TTC549 (cell line): ENCODE measurements at regions not wholly inside any gene's neighbourhood (a gene's known extent, or its start where the extent isn't known, plus 50 kb on each side); places are given as distances from the start of the nearest gene placed in this dataset.
"Not testable (repeated sequence)": the region's sequence is repeated elsewhere in the genome, so short reads cannot be mapped to it uniquely, and the experiment has no call there.

ENCODE experiments used
- FAIRE-seq: peaks from 2 replicates; lab custom pipeline; 2012; peaks lifted over from hg19 to GRCh38; lab: Jason Lieb, UNC

DNA sequence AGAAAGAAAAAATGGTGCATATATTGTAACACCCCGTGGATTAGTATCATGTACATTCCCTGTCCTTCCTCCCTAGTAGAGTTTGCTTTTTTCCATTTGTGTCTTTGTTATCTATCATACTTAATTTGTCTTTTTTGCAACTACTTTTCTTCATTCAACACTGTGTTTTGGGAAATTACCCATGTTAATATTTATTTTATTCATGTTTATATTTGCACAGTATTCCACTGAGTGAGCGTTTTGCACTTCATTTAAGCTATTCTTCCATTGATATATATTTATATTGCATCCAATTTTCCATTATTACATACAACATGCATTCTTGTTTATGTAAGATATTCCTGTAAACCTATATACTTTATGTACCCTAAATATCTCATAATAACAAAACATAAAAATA is 57.6 kb upstream of the FAM171A1 start:
- no peak for FAIRE-seq

DNA sequence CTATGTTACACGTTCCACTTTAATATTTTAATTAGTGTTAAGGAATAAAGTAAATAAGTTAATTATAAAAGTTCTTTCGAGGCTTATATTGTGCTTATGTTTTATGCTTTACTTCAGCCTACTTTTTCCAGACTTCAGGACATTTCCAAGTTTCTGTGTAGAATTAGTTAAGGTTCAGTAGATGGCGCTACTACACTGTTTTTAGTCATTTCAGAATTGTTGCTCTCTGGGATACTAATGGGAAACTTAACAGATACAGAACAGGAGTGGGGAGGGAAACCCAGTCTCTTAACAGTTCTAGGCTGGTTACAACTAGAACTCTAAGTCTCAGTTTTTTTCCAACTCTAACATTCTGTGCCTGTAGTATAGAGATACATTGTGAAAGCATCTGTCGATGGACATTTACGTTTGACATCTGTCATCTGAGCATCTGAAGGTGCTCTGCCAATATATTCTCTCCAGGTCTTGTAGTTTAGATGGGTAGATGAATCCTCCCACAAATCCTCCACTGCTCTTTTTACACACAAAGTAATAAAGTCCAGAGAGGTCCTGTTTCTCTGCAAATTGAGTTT is 56.8 kb upstream of the FAM171A1 start:
- FAIRE-seq = peak; percentile 98

DNA sequence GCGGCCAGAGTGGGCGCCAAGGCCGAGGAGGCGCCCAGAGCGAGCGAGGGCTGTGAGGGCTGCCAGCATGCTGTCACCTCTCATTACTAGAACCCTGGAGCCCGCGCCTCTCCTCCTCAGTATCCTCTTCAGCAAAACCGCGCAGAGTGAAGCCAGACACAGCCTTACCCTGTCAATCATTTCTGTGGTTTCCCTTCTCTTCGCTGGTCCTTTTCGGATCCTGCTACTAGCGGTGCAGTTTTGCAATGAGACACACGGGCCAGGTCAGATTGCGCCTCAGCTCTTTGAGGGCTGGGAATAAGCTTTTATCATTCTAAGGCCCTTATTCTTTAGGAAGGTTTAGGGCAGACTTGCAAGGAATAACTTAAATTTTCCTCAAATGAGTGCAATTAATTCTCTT is 55.5 kb upstream of the FAM171A1 start:
- no peak for FAIRE-seq

DNA sequence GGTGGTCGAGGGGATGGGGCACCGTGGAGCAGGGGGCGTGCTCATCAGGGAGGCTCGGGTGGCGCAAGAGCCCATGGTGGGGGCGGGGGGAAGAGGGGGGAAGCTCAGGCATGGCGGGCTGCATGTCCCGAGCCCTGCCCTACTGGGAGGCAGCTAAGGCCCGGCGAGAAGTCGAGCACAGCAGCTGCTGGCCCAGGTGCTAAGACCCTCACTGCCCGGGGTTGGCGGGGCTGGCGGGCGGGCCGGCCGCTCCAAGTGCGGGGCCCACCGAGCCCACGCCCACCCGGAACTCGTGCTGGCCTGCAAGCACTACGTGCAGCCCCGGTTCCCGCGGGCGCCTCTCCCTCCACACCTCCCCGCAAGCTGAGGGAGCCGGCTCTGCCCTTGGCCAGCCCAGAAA is 55.0 kb upstream of the FAM171A1 start:
- FAIRE-seq = no peak

DNA sequence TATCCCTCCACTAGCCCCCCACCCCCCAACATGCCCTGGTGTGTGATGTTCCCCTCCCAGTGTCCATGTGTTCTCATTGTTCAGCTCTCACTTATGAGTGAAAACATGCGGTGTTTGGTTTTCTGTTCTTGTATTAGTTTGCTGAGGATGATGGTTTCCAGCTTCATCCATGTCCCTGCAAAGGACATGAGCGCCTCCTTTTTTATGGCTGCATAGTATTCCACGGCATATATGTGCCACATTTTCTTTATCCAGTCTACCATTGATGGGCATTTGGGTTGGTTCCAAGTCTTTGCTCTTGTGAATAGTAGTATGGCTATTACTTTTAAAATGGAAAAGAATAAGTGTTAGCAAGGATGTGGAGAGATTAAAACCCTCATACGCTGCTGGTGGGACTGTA is 50.8 kb upstream of the FAM171A1 start:
- FAIRE-seq = not testable (repeated sequence)
